H9 (cell line): ENCODE measurements at regions not wholly inside any gene's neighbourhood (a gene's known extent, or its start where the extent isn't known, plus 50 kb on each side); places are given as distances from the start of the nearest gene placed in this dataset.

Experiments
- DNase-seq: peaks from one replicate; pipeline ENCODE4 v3.0.0-alpha.2; 2017
- H2AFZ ChIP-seq: one replicate; pipeline ENCODE4 v1.6.1; 2013; ENCODE audit warnings: mild to moderate bottlenecking, low read length, control low read depth, moderate library complexity
- H2AK5ac ChIP-seq: 2 replicates; pipeline ENCODE4 v1.6.1; 2013; ENCODE audit warnings: low read length, control low read depth, mixed read lengths; ENCODE audit not compliant: insufficient read length
- H2BK120ac ChIP-seq: one replicate; pipeline ENCODE4 v1.6.1; 2013; ENCODE audit warnings: low read depth, mild to moderate bottlenecking, low read length, control low read depth, inconsistent platforms; ENCODE audit not compliant: poor library complexity, severe bottlenecking
- H2BK12ac ChIP-seq: 2 replicates; pipeline ENCODE4 v1.6.1; 2013; ENCODE audit warnings: low read length, control low read depth, mixed read lengths, low read depth; ENCODE audit not compliant: insufficient read length
- H2BK15ac ChIP-seq: 2 replicates; pipeline ENCODE4 v1.6.1; 2013; ENCODE audit warnings: low read depth, low read length, control low read depth
- H2BK20ac ChIP-seq: one replicate; pipeline ENCODE4 v1.6.1; 2013; ENCODE audit warnings: low read depth, mild to moderate bottlenecking, low read length, control low read depth, inconsistent platforms; ENCODE audit not compliant: poor library complexity, severe bottlenecking
- H2BK5ac ChIP-seq: 2 replicates; pipeline ENCODE4 v1.6.1; 2013; ENCODE audit warnings: low read length, control low read depth, mixed read lengths; ENCODE audit not compliant: insufficient read length
- H3K14ac ChIP-seq: 2 replicates; pipeline ENCODE4 v1.6.1; 2013; ENCODE audit warnings: low read length, control low read depth; ENCODE audit not compliant: insufficient read depth
- H3K18ac ChIP-seq: 2 replicates; pipeline ENCODE4 v1.6.1; 2013; ENCODE audit warnings: low read depth, mild to moderate bottlenecking, mixed read lengths, low read length, control low read depth; ENCODE audit not compliant: insufficient read length
- H3K23ac ChIP-seq: 2 replicates; pipeline ENCODE4 v1.6.1; 2013; ENCODE audit warnings: low read length, control low read depth, mixed read lengths, low read depth; ENCODE audit not compliant: insufficient read length
- H3K23me2 ChIP-seq: 2 replicates; pipeline ENCODE4 v1.6.1; 2013; ENCODE audit warnings: low read depth, mild to moderate bottlenecking, mixed read lengths, low read length, control low read depth; ENCODE audit not compliant: insufficient read length, poor library complexity, severe bottlenecking
- H3K27ac ChIP-seq: 2 replicates; pipeline ENCODE4 v1.5.1; 2013; ENCODE audit warnings: low read length, control low read depth, mixed read lengths, low read depth; ENCODE audit not compliant: insufficient read length
- H3K27me3 ChIP-seq: 2 replicates; pipeline ENCODE4 v1.6.1; 2013; ENCODE audit warnings: low read length, control low read depth, inconsistent platforms; ENCODE audit not compliant: insufficient read depth
- H3K4ac ChIP-seq: 2 replicates; pipeline ENCODE4 v1.6.1; 2013; ENCODE audit warnings: low read depth, mild to moderate bottlenecking, control low read depth, inconsistent platforms, low read length, moderate library complexity
- H3K4me1 ChIP-seq: 2 replicates; pipeline ENCODE4 v1.6.1; 2013; ENCODE audit warnings: low read length, control low read depth, inconsistent platforms; ENCODE audit not compliant: insufficient read depth
- H3K4me2 ChIP-seq: 2 replicates; pipeline ENCODE4 v1.6.1; 2013; ENCODE audit warnings: low read length, control low read depth, mixed read lengths; ENCODE audit not compliant: insufficient read length, insufficient read depth
- H3K56ac ChIP-seq: 2 replicates; pipeline ENCODE4 v1.6.1; 2013; ENCODE audit warnings: low read depth, mild to moderate bottlenecking, mixed read lengths, low read length, control low read depth; ENCODE audit not compliant: insufficient read length
- H3K79me1 ChIP-seq: 2 replicates; pipeline ENCODE4 v1.6.1; 2013; ENCODE audit warnings: low read depth, mild to moderate bottlenecking, moderate library complexity, low read length, control low read depth, inconsistent platforms; ENCODE audit not compliant: insufficient read depth, poor library complexity, severe bottlenecking
- H3K79me2 ChIP-seq: 2 replicates; pipeline ENCODE4 v1.6.1; 2013; ENCODE audit warnings: low read length, control low read depth, inconsistent platforms; ENCODE audit not compliant: insufficient read depth
- H3K9ac ChIP-seq: 2 replicates; pipeline ENCODE4 v1.6.1; 2013; ENCODE audit warnings: low read length, control low read depth, mixed read lengths; ENCODE audit not compliant: insufficient read length; ENCODE audit errors: extremely low read depth
- H3K9me3 ChIP-seq: one replicate; pipeline ENCODE4 v1.6.1; 2013; ENCODE audit warnings: low read depth, low read length, inconsistent platforms; ENCODE audit not compliant: control insufficient read depth
- H3T11ph ChIP-seq: one replicate; pipeline ENCODE4 v1.6.1; 2013; ENCODE audit warnings: mild to moderate bottlenecking, low read length, control low read depth, inconsistent platforms
- H4K20me1 ChIP-seq: one replicate; pipeline ENCODE4 v1.6.1; 2013; ENCODE audit not compliant: control insufficient read depth, insufficient read length, insufficient read depth
- H4K5ac ChIP-seq: 2 replicates; pipeline ENCODE4 v1.6.1; 2013; ENCODE audit warnings: low read depth, mild to moderate bottlenecking, mixed read lengths, low read length, control low read depth; ENCODE audit not compliant: insufficient read length
- H4K8ac ChIP-seq: replicated peaks from 2 replicates; pipeline ENCODE4 v1.6.1; 2013; ENCODE audit warnings: low read length, control low read depth, mixed read lengths, low read depth; ENCODE audit not compliant: insufficient read length
- H4K91ac ChIP-seq: 2 replicates; pipeline ENCODE4 v1.6.1; 2013; ENCODE audit warnings: low read depth, mild to moderate bottlenecking, moderate library complexity, mixed read lengths, low read length, control low read depth; ENCODE audit not compliant: insufficient read length
- H3K27ac Mint-ChIP-seq, 3 experiments: 2 replicates in 2 of 3; 3 replicates in 1 of 3; pipeline ENCODE4 v1.8.0; 2020 to 2021; ENCODE audit warnings: mixed read lengths in 3 of 3, mild to moderate bottlenecking in 1 of 3, moderate library complexity in 1 of 3
- H3K27me3 Mint-ChIP-seq: 2 replicates; pipeline ENCODE4 v1.8.0; 2021; ENCODE audit warnings: low read depth, mild to moderate bottlenecking, moderate library complexity, mixed read lengths
- H3K36me3 Mint-ChIP-seq, 3 experiments: 2 replicates in 2 of 3; 3 replicates in 1 of 3; pipeline ENCODE4 v1.8.0; 2020 to 2021; ENCODE audit warnings: low read depth in 3 of 3, mixed read lengths in 3 of 3; ENCODE audit not compliant: insufficient read depth in 1 of 3
- H3K4me1 Mint-ChIP-seq, 2 experiments: 2 replicates each; pipeline ENCODE4 v1.8.0; 2020; ENCODE audit warnings: mixed read lengths in 2 of 2
- H3K4me3 Mint-ChIP-seq, 2 experiments: 2 replicates in 1 of 2; 3 replicates in 1 of 2; pipeline ENCODE4 v1.8.0; 2020 to 2021; ENCODE audit warnings: mild to moderate bottlenecking in 2 of 2, mixed read lengths in 2 of 2, moderate library complexity in 1 of 2
- H3K9me3 Mint-ChIP-seq, 2 experiments: 2 replicates in 1 of 2; 3 replicates in 1 of 2; pipeline ENCODE4 v1.8.0; 2020; ENCODE audit warnings: mild to moderate bottlenecking in 2 of 2, mixed read lengths in 2 of 2, moderate library complexity in 1 of 2
- WGBS: extraction: QIAGEN DNeasy Blood & Tissue Kit; methylation state at CpG from one replicate; pipeline ENCODE4 v1.1.7; 2013; ENCODE audit warnings: missing lambda C conversion rate, low lambda C conversion rate, mixed read lengths; ENCODE audit not compliant: insufficient read length; ENCODE audit errors: extremely low coverage; 5-methylcytosine and 5-hydroxymethylcytosine counted together
- TF ChIP-seq, protein P1 (sequence below): fragments of 200-600 bp; sonication (generic); conservative IDR thresholded peaks from 3 replicates; pipeline ENCODE4 v1.8.0; 2021; ENCODE audit warnings: antibody characterized with exemption, mild to moderate bottlenecking

DNA sequence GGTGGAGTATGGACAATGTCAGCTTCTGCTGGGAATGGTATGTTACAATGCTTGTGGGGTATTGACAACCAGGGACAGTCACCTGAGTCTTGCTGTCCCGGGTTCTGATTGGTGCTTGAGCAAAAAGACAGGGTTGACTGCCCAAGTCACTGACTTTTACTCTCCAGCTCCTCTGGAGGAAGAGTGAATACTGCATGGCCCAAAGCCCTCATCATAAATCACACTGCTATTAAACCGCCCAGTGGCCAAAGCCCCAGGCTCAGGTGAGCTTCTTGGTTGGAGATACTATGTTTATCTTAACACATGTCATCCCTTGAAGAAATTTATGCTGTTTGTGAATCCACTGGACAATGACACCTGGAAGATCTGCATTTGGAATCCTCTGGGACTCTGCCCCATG lies 90.0 kb upstream of the IGFBP3 start:
- Histone ChIP-seq H3K4me1 (peaks cover 3% of the 10 kb centered on the region; the same call in 1 of the 2 replicates), H4K20me1 (no peaks in the 10 kb centered on the region), H3K9me3 (no peaks in the 10 kb centered on the region), H3K27me3 (no peaks in the 10 kb centered on the region), H2BK20ac (no peak overlapping the region), H2AK5ac (no peak overlapping the region), H3K18ac (no peak overlapping the region), H4K5ac (no peak overlapping the region), H3K56ac (no peak overlapping the region), H4K8ac (no peak overlapping the region), H3T11ph (no peak overlapping the region), H3K9ac (no peak overlapping the region), H2BK12ac (no peak overlapping the region), H3K23ac (no peak overlapping the region), H2BK15ac (no peak overlapping the region), H3K23me2 (no peaks in the 10 kb centered on the region), H3K27ac (no peak overlapping the region), H3K14ac (no peak overlapping the region), H4K91ac (no peak overlapping the region), H2AFZ (no peak overlapping the region), H2BK5ac (no peak overlapping the region), H3K79me2 (no peaks in the 10 kb centered on the region), H2BK120ac (no peak overlapping the region), H3K4me2 (no peak overlapping the region), H3K4ac (no peak overlapping the region), H3K79me1 (no peaks in the 10 kb centered on the region)
- H3K9me3 Mint-ChIP-seq: peaks cover 0 to under 1% of the 10 kb centered on the region in 2 experiments; a peak in 1 of 5 replicates
- H3K4me3 Mint-ChIP-seq: no peak overlapping the region
- H3K4me1 Mint-ChIP-seq: peaks cover 6 to 26% of the 10 kb centered on the region in 2 experiments
- no peak for DNase-seq
- H3K27ac Mint-ChIP-seq: no peak overlapping the region
- TF ChIP-seq, protein P1, sequence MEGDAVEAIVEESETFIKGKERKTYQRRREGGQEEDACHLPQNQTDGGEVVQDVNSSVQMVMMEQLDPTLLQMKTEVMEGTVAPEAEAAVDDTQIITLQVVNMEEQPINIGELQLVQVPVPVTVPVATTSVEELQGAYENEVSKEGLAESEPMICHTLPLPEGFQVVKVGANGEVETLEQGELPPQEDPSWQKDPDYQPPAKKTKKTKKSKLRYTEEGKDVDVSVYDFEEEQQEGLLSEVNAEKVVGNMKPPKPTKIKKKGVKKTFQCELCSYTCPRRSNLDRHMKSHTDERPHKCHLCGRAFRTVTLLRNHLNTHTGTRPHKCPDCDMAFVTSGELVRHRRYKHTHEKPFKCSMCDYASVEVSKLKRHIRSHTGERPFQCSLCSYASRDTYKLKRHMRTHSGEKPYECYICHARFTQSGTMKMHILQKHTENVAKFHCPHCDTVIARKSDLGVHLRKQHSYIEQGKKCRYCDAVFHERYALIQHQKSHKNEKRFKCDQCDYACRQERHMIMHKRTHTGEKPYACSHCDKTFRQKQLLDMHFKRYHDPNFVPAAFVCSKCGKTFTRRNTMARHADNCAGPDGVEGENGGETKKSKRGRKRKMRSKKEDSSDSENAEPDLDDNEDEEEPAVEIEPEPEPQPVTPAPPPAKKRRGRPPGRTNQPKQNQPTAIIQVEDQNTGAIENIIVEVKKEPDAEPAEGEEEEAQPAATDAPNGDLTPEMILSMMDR: no peak
- no peaks in the 10 kb centered on the region; the same call in 1 of the 2 replicates for H3K27me3 Mint-ChIP-seq
- WGBS: no CpG with 5 or more reads among the region's 2 CpGs
- peaks cover 0 to 2% (median under 1%) of the 10 kb centered on the region in 3 experiments; a peak in 3 of 7 replicates for H3K36me3 Mint-ChIP-seq
